ENCODE measurements at regions not wholly inside any gene's neighbourhood (a gene's known extent, or its start where the extent isn't known, plus 50 kb on each side); places are given as distances from the start of the nearest gene placed in this dataset.

- TF ChIP-seq EZH2 (IDR thresholded peaks at IDR 0.05; ENCODE audit: borderline replicate concordance, low read depth, low read length, severe bottlenecking) (no peak), CTCF (IDR thresholded peaks at IDR 0.05; ENCODE audit: extremely low read depth in 1 of 2, insufficient read depth in 1 of 2, low read depth in 1 of 2, low read length in 2 of 2) (no peak), POLR2A (IDR thresholded peaks at IDR 0.05; ENCODE audit: low read depth, low read length) (no peak), GATA2 (IDR thresholded peaks at IDR 0.05; ENCODE audit: insufficient read depth, insufficient read length, low read depth, low read length) (no peak), FOS (IDR thresholded peaks at IDR 0.05; ENCODE audit: borderline replicate concordance, insufficient read depth, low read length) (no peak), POLR2AphosphoS5 (IDR thresholded peaks at IDR 0.05; ENCODE audit: insufficient read depth, low read depth, low read length) (no peak), MAX (IDR thresholded peaks at IDR 0.05; ENCODE audit: insufficient read depth, insufficient read length) (no peak)
Observed at GRCh38 chr5:168151041-168151440, 140.4 kb upstream of the WWC1 start.

Data from endothelial cell of umbilical vein (primary cell).